Fibroblast of villous mesenchyme (primary cell): ENCODE measurements at regions not wholly inside any gene's neighbourhood (a gene's known extent, or its start where the extent isn't known, plus 50 kb on each side); places are given as distances from the start of the nearest gene placed in this dataset.

Experiments used
- DNase-seq: peaks from one replicate; pipeline ENCODE4 v3.0.0-alpha.2; 2010; ENCODE audit warnings: low read depth
- H3K4me3 ChIP-seq: 2 replicates; pipeline ENCODE4 v1.5.1; 2011; ENCODE audit warnings: low read depth, mild to moderate bottlenecking, low read length
- TF ChIP-seq, protein P1 (sequence below): IDR thresholded peaks from 2 replicates; pipeline ENCODE4 v1.5.1; 2012; ENCODE audit warnings: low read depth, mild to moderate bottlenecking, low read length; ENCODE audit not compliant: insufficient read depth

DNA sequence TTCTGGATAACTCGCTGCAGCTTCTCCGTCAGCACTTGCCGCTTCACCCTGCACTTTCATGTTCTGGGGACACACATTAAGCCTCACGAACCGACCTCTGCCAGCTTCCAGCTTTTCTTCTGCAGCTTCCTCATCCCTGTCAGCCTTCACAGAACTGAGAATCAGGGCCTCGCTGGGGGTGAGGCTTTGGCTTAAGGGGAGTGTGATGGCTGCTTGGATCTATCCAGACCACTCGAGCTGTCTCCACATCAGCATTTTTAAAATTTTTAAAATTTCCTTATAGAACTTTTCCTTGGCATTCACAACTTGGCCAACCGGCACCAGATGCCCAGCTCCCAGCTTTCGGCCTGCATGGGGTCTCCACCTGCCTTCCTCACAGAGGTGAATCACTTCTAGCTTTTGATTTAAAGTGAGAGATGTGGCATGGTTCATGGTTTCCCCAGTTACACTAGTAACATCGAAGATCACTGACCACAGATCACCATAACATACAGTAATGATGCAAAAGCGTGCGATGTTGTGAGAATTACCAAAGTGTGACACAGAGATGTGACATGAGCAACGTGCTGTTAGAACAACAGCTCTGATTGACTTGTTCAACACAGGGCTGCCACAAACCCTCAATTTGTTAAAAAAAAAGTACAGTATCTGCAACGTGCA lies 139.1 kb upstream of the C14orf180 start:
- no peak overlapping the region for H3K4me3 ChIP-seq
- DNase-seq = no peak
- TF ChIP-seq, protein P1, sequence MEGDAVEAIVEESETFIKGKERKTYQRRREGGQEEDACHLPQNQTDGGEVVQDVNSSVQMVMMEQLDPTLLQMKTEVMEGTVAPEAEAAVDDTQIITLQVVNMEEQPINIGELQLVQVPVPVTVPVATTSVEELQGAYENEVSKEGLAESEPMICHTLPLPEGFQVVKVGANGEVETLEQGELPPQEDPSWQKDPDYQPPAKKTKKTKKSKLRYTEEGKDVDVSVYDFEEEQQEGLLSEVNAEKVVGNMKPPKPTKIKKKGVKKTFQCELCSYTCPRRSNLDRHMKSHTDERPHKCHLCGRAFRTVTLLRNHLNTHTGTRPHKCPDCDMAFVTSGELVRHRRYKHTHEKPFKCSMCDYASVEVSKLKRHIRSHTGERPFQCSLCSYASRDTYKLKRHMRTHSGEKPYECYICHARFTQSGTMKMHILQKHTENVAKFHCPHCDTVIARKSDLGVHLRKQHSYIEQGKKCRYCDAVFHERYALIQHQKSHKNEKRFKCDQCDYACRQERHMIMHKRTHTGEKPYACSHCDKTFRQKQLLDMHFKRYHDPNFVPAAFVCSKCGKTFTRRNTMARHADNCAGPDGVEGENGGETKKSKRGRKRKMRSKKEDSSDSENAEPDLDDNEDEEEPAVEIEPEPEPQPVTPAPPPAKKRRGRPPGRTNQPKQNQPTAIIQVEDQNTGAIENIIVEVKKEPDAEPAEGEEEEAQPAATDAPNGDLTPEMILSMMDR = no peak

DNA sequence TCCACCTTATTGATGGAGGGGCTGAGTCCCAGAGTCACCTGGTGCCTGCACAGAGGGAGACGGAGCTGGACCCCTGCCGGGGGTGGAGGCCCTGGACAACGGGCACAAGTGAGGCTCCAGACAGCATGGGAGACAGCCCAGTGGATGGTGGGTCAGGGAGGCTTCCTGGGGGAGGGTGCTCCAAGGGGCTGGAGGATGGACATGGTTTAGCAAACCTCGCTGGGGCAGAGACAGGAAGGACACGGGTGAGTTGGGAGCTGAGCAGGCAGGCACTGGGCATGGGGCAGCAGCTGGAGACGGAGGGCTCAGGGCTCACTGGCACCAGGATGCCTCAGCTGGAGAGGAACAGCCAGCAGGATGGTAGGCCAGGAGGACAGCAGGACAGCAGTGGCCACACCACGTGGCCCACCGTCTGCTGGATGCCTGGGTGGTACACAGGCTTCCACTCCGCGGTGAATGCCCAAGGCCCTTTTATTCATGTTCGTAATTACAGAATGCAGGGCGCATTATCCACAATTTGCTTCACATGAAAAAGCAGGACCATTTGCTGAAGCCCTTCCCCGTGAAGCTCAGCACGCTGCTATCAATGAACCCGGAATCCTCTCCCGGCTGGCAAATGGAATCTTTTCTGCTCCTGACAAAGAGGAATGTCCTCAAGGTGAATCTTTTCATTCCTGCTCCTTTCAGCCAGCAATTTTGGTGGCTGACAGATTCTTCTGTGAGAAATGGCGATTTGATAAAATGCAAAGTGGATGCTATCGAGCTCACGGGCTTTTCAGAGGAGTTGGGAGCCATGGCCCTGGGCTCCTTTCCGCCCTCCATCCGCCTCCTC lies 138.1 kb upstream of the C14orf180 start:
- TF ChIP-seq, protein P1 = no peak
- no peak for DNase-seq
- no peak overlapping the region for H3K4me3 ChIP-seq

DNA sequence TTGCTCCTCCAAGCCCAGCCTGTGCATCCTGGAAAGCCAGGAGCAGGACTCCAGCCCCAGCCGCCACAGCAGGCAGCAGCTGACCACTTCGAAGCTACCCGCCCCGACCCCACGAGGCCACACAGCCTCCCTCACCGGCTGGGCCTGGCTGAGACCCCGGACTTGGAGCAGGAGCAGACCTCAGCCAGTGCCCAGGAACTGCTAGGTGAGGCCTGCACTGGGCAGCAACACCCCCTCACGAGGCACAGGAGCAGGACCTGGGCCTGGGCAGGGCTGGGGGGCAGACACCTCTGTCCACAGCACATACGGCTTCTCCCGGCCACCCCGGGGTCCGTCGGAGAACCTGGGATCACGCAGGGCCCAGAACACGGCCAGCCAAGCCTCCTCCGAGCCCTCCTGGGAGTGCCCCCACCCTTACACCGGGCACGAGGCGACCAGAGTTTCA lies 137.4 kb upstream of the C14orf180 start:
- DNase-seq = no peak
- TF ChIP-seq, protein P1 = no peak
- no peak overlapping the region for H3K4me3 ChIP-seq

- TF ChIP-seq, protein P1 = no peak
- no peak overlapping the region for H3K4me3 ChIP-seq
- no peak for DNase-seq
These were observed 136.8 kb upstream of the C14orf180 start for GRCh38 chr14:104442631-104443390.

DNA sequence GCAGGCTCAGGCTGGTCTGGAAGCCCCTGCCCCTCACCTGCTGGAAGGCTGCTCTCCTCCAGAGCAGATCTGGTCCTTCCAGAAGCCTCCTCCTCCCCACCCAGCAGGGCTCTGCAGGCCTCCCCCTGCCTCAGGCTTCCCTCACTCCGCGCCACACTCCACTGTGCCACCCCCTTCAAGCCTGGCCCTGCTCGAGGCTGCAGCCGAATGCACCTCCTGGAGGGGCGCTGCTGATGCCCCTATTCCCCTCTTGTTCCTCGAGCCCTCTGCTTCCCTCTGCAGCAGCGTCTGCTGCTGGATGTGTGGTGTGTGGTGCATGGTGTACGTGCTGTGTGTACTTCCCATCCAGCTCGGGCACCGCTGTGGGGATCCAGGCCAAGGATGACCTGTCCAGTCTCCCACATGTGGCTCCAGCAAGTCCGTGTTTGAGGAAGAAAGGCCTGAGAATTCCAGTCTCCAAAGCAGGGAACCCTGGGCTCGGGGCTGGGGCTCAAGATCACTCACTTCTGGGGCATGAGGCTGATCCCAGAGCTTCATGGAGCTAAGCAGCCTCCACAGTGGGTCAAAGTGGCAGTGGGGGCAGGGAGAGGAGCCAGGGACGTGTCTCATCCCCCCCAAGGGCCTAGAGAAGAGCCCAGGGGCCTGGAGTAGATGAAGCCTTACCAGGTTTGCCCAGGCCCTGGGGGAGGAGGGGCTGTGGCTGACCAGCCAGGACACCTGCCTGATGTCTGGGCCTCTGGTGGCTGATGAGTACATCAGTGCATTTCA lies 136.0 kb upstream of the C14orf180 start:
- no peak for DNase-seq
- TF ChIP-seq, protein P1 = no peak
- no peak overlapping the region for H3K4me3 ChIP-seq
